ENCODE measurements at regions not wholly inside any gene's neighbourhood (a gene's known extent, or its start where the extent isn't known, plus 50 kb on each side); places are given as distances from the start of the nearest gene placed in this dataset.
"Not testable (repeated sequence)": the region's sequence is repeated elsewhere in the genome, so short reads cannot be mapped to it uniquely, and the experiment has no call there.

DNA sequence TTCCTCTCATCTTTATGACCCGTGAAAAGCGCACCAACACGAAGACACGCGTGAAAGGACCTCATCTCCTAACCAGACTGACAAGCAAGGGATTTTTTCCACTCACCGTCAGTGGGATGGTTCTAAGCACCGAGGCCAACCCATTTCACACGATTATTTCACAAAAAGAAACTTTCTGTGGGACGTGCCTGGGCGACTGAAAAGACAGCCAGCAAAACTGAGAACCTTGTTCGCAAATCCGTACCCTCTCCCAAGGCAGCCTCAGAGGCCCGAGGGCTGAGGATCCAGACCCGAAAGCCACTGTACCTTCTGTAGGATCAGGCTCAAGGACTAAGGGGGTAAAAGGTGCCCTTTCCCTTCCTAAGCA is 84.9 kb upstream of the METTL9 start:
- not testable (repeated sequence) for DNase-seq (ENCODE audit: low read depth in 3 of 3)

DNA sequence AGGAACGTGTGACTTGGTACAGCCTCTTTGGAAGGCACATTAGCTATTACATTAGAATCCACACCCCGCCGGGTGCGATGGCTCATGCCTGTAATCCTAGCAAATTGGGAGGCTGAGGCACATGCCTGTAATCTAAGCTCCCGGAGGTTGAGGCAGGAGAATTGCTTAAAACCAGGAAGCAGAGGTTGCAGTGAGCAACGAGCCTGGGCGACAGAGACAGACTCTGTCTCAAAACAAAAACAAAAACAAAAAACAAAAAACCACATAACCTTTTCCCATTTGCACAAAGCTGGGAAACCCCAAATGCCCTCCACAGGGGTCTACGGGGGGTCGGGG is 82.7 kb upstream of the METTL9 start:
- not testable (repeated sequence) for DNase-seq (ENCODE audit: low read depth in 3 of 3)

DNA sequence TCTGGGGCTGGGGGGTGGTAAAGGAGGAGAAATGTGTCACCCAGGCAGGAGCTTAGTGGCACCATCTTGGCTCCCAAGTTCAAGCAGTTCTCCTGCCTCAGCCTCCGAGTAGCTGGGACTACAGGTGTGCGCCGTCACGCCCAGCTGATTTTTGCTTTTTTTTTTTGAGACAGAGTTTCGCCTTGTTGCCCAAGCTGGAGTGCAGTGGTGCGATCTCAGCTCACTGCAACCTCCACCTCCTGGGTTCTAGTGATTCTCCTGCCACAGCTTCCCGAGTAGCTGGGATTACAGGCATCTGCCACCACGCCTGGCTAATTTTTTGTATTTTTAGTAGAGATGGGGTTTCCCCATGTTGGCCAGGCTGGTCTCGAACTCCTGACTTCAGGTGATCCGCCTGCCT is 82.1 kb upstream of the METTL9 start:
- not testable (repeated sequence) for DNase-seq (ENCODE audit: low read depth in 3 of 3)

DNA sequence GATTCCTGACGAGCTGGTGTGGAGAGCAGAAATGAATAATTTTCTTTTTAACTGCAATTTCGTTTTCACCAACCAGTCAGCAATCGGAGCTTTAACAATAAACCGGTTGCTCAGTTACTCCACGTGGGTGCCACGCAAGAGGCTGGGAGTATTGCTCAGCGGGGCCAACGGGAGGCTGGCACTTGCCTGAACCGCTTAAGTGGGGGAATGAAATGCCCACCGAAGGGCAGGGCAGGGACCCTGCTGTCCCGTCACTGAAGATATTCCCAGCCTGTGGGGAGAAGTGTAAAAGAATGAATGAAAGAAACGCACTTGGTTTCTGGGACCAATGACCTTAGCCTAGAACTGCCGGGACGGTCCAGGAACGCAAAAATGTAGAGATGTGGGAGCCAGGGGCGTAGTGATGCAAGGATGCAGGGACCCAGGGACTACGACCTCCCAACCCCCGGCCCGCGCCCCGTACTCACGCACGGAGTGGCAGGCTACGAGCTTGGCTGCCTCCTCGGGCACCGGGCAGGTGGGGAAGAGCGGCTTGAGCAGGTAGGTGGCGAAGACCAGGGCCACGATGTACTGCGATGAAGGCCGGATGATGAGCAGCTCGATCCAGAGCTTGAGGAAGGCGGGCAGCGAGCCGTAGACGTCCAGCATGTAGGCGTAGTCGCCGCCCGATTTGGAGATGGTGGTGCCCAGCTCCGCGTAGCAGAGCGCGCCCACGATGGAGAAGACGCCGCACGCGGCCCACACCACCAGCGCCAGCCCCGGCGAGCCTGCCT is 79.8 kb upstream of the METTL9 start:
- peak in 1 of 3 experiments; percentile 34 for DNase-seq (ENCODE audit: low read depth in 3 of 3)

DNA sequence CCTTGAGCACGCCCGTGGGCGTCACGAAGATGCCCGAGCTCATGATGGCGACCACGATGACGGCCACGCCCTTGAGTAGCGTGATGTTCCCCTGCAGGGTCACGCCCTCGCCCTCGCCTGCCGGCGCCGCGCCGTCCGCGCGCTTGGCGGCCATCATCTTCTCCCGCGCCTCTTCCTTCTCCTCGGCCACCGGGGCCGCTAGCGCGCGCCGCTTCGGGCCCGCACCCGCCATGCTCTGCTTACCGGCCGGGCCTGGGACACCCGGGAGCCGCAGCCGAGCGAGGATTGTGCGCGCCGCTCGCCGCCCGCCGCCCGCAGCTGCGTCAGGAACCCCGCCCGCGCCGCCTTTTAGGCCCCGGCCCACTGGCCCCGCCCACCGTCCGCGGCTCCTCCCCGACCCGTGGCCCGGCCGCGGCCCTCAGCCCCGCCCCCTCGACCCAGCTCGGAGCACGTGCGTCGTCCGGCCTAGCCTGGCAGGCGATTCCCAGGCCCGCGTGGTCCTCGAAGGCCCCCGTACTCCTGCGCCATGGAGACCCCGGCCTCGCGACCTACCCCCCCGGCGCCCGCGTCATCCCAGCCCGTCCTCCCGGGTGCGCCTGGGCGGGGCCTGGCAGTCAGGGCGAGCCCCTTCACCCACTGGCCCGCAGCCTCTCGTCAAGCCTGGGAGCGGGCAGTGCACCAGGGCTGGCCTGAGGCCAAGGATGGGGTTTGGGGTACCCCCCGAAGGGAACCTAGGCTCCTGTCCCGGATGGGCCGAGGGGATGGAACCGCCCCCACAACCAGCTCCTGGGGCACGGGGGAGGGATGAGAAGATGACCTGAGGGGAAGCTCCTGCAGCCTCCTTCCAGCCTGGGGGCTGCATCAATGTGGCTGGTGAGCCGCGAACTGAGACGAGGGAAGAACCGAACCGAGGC is 79.0 kb upstream of the METTL9 start:
- DNase-seq (ENCODE audit: low read depth in 3 of 3) = peak; percentile 95 to 98 (median 97)

DNA sequence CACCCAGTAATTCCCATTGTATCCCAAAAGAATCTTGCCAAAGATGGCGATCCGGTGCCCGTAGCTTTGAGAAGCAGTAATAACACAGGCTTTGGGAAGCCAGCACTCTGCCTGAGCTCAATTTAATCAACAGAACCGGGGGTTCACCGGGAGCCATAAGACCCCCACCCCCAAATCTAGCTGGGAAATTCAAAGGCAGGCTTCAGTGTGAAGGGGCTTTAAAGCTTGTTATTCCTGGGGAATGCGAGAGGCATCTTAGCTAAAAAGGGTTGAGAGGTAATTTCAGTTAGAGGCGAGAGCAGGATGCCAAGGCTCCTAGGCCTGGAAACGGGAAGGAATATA is 78.4 kb upstream of the METTL9 start:
- not testable (repeated sequence) for DNase-seq (ENCODE audit: low read depth in 3 of 3)

DNA sequence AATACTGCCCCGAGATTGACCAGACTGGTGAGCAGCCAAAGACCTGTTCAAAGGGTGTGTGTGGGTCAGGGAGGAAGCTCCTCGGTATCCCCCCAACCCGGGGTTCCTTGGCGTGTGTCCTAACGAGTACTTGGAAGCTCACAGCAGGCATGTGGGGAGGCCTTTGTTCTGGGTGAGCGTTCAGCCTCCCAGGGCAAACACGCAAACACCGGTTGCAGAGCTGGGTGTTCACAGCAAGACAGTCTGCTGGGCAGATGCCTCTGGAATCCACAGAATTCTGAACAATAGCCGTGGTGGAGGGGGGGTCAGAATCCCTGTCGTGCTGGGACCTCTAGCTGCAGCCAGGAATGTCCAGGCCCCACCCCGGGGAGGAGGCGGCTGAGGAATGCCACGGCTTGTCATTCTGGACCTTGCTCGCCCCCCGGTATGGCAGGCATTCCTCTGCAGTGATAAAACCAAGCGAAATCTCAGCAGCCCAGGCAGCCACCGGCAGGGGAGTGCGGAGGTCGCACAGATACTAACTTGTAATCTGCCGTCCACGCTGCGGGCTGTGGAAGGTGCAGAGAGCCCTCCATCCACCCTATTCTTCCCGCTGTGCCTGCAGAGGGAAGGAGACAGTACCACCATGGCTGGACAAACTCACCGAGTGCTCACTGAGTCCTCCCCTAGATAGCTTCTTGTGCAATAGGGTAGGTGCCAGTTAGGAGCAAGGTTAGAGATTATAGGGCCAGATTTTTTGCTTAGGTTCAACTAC is 77.8 kb upstream of the METTL9 start:
- DNase-seq (ENCODE audit: low read depth in 3 of 3) = not testable (repeated sequence)

DNA sequence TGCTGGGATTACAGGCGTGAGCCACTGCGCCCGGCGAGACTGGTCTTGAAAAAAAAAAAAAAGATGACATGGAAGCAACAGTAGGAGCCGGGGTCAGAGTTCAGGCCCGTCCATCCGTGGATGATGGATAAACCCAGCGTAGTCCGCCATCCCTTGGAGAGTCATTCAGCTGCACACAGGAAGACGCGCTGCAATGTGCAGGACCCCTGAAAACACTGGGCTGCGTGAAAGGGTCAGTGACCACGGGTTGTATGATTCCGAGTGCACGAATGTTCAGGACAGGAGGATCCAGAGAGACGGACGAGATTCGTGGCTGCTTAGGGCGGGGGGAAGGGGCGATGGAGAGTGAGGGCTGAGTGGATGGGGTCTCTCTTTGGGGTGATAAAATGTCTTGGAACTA is 76.5 kb upstream of the METTL9 start:
- not testable (repeated sequence) for DNase-seq (ENCODE audit: low read depth in 3 of 3)

DNA sequence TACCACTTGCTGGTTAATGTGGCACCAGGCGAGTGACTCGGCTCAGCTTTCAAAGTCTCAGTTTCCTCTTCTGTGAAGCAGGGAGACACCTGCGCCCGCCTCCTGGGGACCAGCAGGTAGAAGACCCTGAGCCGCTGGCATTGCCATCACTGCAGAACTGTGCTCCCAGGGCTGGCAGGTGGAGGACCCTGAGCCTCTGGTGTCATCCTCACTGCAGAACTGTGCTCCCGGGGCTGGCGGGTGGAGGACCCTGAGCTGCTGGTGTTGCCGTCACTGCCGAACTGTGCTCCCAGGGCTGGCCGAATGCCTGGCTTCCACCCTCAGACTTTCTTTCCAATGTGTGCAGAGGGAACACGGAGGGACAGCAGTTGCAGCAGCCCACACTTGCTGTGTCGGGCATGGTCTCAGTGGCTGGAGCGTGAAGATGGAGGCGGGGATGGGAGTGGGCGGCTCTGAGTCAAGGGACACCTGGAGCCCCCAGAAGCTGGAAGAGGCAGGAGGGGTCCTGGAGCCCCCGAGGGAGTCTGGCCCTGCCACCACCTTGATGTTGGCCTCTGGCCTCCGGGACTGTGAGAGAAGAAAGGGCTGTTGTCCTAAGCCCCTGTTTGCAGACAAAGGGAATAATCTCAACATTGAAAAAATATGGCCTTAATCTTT is 75.8 kb upstream of the METTL9 start:
- DNase-seq (ENCODE audit: low read depth in 3 of 3) = no peak

DNA sequence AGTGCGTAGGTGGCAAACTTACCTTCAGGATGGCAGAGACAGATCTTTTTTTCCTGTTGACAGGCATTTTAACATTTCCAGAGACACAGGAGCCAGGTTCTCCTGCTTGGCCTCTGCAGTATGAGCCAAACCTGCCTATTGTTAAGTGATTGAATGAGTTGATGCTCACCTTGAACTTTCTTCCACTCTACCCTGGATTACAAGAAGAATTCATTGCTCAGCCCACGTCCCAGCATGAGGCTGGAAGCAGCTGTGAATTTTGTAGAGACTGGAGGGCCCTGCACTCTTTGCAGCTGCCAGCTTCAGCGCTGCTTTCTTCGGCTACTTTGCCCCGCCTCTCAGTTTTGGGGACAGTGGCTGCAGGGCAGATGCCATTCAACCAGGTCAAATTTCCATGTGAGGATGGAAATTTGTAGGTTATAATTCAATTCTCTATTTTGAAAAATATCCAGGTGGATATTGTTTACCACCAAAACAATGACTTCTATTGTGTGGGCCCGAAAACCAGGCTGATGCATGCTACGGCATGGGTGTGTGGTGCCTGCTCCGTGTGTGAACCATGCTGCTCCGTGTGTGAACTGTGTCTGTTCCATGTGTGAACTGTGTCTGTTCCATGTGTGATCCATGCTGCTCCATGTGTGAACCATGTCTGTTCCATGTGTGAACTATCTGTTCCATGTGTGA is 75.2 kb upstream of the METTL9 start:
- DNase-seq (ENCODE audit: low read depth in 3 of 3) = no peak

DNA sequence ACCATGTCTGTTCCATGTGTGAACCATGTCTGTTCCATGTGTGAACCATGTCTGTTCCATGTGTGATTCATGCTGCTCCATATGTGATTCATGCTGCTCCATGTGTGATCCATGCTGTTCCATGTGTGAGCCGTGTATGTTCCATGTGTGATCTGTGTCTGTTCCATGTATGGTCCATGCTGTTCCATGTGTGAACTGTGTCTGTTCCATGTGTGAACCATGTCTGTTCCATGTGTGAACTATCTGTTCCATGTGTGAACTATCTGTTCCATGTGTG is 74.7 kb upstream of the METTL9 start:
- DNase-seq (ENCODE audit: low read depth in 3 of 3) = not testable (repeated sequence)

DNA sequence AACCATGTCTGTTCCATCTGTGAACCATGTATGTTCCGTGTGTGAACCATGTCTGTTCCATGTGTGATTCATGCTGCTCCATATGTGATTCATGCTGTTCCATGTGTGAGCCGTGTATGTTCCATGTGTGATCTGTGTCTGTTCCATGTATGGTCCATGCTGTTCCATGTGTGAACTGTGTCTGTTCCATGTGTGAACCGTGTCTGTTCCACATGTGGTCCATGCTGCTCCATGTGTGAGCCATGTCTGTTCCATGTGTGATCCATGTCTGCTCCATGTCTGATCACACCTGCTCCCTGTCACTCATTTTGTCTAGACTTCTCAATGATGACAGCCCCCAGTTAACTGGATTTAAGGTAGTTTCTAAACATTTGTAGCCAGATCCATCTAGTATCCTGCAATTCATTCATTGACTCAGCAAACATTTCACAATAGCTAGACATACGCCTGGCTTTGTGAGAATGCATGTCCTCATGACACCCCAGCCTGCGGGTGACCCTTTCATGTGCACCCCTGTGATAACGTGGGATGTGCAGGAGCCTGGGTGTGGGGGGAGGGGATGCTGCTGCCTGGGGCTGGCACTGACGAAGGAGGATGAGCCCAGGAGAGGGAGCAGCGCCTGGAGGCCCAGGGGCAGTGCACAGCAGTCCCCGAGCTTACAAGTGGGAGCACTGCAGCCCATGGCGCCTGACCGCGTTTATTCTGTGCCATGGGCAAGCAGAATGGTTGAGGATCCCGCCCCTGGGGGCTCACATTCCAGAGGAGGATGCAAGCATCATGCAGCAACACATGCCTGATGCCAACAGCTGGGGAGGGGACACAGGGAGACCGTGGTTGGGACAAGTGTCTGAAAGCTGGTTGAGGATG is 74.1 kb upstream of the METTL9 start:
- DNase-seq (ENCODE audit: low read depth in 3 of 3) = not testable (repeated sequence)

DNA sequence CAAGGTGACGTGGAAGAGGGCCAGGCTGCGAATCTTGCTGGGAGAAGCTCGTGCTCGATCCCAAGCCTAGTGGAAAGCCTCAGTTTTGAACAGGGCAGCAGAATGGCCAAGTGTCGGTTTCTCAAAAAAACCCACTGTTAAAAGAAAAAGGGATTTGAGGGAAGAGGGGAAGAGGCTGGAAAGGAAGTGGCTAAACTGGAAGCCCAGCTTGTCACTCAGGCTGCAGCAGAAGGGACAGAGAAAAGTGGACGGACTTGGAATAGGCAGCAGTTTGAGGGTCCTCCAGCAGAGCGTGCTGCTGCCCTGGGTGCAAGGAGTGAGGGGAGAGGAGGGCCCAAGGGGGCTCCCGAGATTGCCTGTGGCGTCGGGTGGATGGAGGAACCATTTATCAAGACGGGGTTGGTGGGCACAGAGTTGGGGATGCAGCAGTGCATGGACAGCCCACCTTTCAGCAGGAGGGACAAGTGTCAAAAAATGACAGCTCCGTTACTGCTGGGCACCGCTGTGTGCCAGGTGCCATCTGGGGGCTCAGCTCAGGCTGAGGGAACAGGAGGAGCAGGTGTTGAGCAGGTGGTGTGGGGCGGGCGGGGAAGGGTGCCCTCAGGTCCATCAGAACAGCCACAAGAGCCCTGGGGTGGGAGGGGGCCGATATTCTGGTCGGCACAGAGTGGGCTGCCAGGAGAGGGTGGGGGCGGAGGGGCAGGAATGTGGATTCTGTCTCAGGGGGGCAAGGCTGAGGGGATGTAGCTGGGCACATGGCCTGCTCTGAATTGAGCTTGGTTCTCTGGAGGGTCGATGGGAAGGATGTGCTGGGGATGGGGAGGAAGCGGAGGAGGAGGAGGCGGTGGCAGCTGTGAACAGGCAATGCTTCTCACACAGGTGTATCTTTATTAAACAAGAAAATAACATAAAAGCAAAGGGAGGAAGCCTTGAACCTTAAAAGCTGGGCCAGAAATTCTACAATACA is 73.1 kb upstream of the METTL9 start:
- DNase-seq (ENCODE audit: low read depth in 3 of 3) = not testable (repeated sequence)

DNA sequence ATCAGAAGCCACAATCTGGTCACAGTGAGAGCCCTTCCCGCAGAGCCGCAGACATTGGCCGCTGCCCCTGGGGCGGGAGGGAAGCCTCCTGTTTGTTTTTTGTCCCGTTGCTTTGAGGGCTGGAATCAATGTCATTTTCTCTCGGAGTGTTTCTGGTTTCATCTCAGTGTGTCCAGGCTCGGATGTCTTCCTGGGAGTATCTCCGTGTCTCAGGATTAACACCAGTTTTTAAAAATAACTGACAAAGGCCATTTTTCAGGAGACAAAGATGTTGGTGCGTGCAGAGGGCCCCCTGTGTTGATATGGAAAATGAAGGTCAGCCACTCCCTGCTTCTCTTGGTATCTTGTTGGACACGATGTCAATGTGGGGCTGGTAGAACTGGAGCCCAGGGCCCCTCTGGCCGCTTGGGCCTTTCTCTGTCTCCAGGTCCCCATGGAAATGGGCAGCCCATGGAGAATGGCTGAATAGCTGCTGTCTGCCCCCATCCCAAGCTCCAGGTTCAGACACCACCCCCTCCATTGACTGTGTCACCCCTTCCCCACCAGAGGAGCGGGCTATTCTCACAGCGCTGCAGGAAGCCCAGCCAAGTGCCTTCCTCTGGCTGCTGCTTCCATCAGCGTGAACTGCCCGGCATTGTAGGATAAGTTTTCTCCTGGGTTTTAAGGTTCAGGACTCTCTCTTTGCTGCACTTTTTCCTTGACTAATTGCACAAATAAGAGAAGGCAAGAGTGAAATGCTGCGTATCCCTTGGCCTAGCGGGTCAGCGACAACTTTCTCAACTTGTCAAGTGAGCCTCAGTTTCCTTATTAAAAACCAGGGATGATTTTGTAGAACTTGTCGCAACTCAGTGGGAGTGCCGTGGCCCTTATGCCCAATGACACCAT is 72.2 kb upstream of the METTL9 start:
- no peak for DNase-seq (ENCODE audit: low read depth in 3 of 3)

DNA sequence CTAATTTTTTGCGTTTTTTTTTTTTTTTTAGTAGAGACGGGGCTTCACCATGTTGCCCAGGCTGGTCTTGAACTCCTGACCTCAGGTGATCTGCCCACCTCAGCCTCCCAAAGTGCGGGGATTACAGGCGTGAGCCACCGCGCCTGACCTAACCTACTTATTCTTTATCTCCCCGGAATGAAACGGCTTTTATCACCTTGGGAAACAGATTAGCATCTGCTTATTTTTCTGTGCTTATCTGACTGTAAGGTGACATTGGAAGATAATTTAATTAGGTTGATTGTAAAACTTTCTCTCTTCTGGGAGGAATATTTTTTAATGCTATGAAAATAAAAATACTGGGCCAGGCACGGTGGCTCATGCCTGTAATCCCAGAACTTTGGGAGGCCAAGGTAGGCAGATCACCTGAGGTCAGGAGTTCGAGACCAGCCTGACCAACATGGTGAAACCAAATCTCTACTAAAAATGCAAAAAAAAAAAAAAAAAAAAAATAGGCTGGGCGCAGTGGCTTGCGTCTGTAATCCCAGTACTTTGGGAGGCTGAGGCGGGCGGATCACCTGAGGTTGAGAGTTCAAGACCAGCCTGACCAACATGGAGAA is 70.2 kb upstream of the METTL9 start:
- DNase-seq (ENCODE audit: low read depth in 3 of 3) = not testable (repeated sequence)

DNA sequence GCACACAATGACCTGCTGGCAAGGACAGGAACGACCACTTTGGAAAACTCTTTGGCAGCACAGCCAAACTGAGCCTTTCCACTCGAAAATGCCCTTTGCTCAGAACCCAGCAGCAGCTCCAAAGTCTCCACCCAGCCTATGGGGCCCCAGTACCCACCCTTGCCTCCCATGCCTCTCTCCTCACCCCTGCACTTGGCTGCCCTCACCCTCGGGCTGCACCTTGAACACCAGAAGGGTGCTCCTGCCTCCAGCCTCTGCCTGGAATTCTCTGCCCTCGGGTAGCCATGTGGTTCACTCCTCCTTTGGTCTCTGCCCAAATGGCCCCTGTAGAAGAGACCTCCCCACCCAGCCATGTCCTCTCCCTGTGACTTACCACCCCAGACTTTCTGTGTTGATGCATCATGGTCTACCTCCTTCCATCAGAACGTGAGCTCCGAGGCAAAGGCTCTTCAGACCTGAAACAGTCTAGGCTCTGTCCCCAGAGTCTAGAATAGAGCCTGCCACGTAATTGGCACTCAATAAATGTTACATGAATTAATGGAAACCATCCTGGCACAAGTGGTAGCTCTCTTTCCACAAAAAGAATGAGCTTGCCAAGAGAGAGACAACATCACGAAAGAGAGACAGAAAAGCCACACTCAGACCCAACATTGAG is 68.5 kb upstream of the METTL9 start:
- DNase-seq (ENCODE audit: low read depth in 3 of 3) = not testable (repeated sequence)

DNA sequence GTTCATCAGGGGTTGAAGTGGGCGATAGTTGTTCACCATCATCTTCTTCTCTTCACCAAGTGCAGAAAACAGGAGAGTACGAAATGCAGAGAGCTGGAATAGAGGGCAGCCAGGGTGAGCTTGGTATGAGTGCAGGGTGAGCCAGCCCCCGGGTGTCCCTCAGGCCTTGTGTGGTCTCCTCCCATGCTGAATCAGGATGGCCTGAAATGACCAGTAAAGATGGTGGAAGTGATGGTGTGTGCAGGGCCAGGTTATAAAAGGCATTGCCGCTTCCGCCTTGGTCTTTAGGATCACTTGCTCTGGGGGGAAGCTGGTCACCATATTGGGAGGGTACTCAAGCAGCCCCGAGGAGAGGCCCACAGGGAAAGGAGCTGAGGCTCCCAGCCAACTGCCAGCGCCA is 66.4 kb upstream of the METTL9 start:
- not testable (repeated sequence) for DNase-seq (ENCODE audit: low read depth in 3 of 3)

All from stimulated activated CD4-positive, alpha-beta T cell treated with anti-CD3 and anti-CD28 coated beads, TNF-alpha, amount 100 ng/mL, for 24 hours (primary cell).